GM13977 (cell line): ENCODE measurements at regions not wholly inside any gene's neighbourhood (a gene's known extent, or its start where the extent isn't known, plus 50 kb on each side); places are given as distances from the start of the nearest gene placed in this dataset.

Experiments used
- DNase-seq: peaks from one replicate; pipeline ENCODE4 v3.0.0; 2012; ENCODE audit warnings: low spot score
- in situ Hi-C: fragments of 300-500 bp; cut with MboI; formaldehyde crosslinking; loops from one replicate; pipeline ENCODE4 v1.12.0; 2022; ENCODE audit warnings: low sequenced_read_pairs, low pct_unique_long_range_greater_than_20kb, mixed read lengths, inconsistent platforms; ENCODE audit not compliant: unreplicated experiment
- TF ChIP-seq, protein P1 (sequence below): IDR thresholded peaks from 2 replicates; pipeline ENCODE4 v1.5.1; 2012; ENCODE audit warnings: mild to moderate bottlenecking, control low read depth; ENCODE audit not compliant: insufficient read depth; ENCODE audit errors: extremely low read depth, missing control alignments

GRCh38 chr4:136009258-136009832 is 1522.9 kb downstream of the PCDH18 start:
- in situ Hi-C loops = no loop called here
- no peak for DNase-seq
- TF ChIP-seq, protein P1, sequence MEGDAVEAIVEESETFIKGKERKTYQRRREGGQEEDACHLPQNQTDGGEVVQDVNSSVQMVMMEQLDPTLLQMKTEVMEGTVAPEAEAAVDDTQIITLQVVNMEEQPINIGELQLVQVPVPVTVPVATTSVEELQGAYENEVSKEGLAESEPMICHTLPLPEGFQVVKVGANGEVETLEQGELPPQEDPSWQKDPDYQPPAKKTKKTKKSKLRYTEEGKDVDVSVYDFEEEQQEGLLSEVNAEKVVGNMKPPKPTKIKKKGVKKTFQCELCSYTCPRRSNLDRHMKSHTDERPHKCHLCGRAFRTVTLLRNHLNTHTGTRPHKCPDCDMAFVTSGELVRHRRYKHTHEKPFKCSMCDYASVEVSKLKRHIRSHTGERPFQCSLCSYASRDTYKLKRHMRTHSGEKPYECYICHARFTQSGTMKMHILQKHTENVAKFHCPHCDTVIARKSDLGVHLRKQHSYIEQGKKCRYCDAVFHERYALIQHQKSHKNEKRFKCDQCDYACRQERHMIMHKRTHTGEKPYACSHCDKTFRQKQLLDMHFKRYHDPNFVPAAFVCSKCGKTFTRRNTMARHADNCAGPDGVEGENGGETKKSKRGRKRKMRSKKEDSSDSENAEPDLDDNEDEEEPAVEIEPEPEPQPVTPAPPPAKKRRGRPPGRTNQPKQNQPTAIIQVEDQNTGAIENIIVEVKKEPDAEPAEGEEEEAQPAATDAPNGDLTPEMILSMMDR = no peak

GRCh38 chr4:136007991-136008390 is 1524.3 kb downstream of the PCDH18 start:
- in situ Hi-C loops = no loop called here
- DNase-seq = no peak
- TF ChIP-seq, protein P1 = no peak

DNA sequence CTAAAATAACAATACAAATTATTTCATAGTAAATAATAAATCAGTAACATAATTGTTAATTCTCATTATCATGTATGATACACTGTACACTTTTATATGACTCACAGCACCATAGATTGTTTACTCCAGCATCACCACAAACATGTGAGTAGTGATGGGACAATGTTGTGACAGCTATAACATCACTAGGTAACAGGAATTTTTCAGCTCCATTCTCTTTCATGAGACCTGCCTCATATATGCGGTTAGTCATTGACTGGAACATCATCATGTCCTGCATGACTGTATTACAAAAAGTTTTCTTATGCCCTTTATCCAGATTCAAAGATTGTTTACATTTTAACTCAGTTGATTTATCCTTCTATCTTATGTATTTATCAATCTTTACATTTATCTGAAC is 1530.0 kb downstream of the PCDH18 start:
- in situ Hi-C loops = no loop called here
- no peak for DNase-seq
- TF ChIP-seq, protein P1 = no peak

DNA sequence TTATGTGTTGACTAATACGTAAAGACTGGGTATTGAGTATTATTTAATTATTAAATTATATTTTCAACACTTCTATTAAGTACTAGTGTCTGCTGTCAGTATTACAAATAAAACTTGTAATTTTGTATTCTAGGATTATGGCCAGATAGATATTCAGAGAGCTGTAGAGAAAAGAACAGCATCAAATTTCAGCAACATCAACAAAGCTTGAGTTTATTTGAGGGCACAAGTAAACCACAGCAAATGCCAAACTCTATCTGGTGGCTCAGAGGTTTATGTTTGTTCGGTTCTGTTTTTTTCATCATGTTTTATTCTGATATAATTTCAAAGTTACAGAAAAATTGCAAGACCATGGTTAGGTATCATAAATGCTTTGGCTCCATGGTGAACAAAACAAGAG is 1530.5 kb downstream of the PCDH18 start:
- no peak for DNase-seq
- in situ Hi-C loops = no loop called here

DNA sequence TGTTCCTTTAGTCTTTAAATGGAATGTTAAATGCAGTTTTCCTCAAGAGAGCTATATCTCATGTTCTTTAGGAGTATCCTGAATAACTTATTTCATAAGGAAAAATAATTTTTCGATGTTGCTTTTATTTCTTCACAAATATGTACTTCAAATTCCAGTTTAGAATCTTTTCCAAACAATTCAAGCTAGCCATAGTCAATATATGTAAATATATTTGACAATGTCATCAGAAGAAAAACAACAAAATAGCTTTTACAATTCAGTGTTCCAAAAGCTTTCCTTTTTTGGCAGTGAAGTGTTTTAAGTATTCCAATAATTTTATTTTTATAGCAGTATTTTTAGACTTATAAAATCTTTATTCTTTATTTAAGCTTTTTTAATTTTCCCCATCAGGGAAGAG is 1532.0 kb downstream of the PCDH18 start:
- in situ Hi-C loops = no loop called here
- DNase-seq = no peak
- TF ChIP-seq, protein P1 = no peak

More for the DNA sequence above, 1530.5 kb downstream of the PCDH18 start:
- TF ChIP-seq, protein P1 = no peak

DNA sequence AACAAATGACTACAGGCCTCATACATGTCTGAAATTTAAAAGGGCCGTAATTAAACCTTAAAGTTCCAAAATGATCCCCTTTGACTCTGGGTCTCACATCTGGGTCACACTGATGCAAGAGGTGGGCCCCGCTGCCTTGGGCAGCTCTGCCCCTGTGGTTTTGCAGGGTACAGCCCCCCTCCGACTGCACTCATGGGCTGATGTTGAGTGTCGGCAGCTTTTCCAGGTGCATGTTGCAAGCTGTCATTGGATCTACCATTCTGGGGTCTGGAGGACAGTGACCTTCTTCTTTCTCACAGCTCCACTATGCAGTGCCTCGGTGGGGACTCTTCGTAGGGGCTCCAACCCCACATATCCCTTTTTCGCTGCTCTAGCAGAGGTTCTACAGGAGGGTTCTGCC is 1537.9 kb downstream of the PCDH18 start:
- DNase-seq = no peak
- TF ChIP-seq, protein P1 = no peak
- in situ Hi-C loops = no loop called here
